ENCODE measurements at regions not wholly inside any gene's neighbourhood (a gene's known extent, or its start where the extent isn't known, plus 50 kb on each side); places are given as distances from the start of the nearest gene placed in this dataset.

GRCh38 chr11:91170711-91171110, 947.9 kb upstream of the CHORDC1 start:
- H3K4me3 ChIP-seq (ENCODE audit: low read depth, low read length), result no peak overlapping the region
- no peak for TF ChIP-seq CTCF (IDR thresholded peaks at IDR 0.05; ENCODE audit: borderline replicate concordance, insufficient read depth, low read depth, low read length)

GRCh38 chr11:91164452-91164822, 941.6 kb upstream of the CHORDC1 start:
- no peak for TF ChIP-seq CTCF (IDR thresholded peaks at IDR 0.05; ENCODE audit: borderline replicate concordance, insufficient read depth, low read depth, low read length)
- no peak overlapping the region for H3K4me3 ChIP-seq (ENCODE audit: low read depth, low read length)

- H3K4me3 ChIP-seq (ENCODE audit: low read depth, low read length), result no peak overlapping the region
- TF ChIP-seq CTCF (IDR thresholded peaks at IDR 0.05; ENCODE audit: borderline replicate concordance, insufficient read depth, low read depth, low read length), result no peak
Measured at GRCh38 chr11:91163619-91164451, 941.0 kb upstream of the CHORDC1 start.

GRCh38 chr11:91160661-91161060, 937.8 kb upstream of the CHORDC1 start:
- no peak overlapping the region for H3K4me3 ChIP-seq (ENCODE audit: low read depth, low read length)

GRCh38 chr11:91158891-91159537, 936.2 kb upstream of the CHORDC1 start:
- TF ChIP-seq CTCF (IDR thresholded peaks at IDR 0.05; ENCODE audit: borderline replicate concordance, insufficient read depth, low read depth, low read length), result no peak
- H3K4me3 ChIP-seq (ENCODE audit: low read depth, low read length), result no peak overlapping the region

More at GRCh38 chr11:91160661-91161060, 937.8 kb upstream of the CHORDC1 start:
- no peak for TF ChIP-seq CTCF (IDR thresholded peaks at IDR 0.05; ENCODE audit: borderline replicate concordance, insufficient read depth, low read depth, low read length)

- H3K4me3 ChIP-seq (ENCODE audit: low read depth, low read length), result no peak overlapping the region
- no peak for TF ChIP-seq CTCF (IDR thresholded peaks at IDR 0.05; ENCODE audit: borderline replicate concordance, insufficient read depth, low read depth, low read length)
Measured at GRCh38 chr11:91158297-91158696, 935.4 kb upstream of the CHORDC1 start.

GRCh38 chr11:91156041-91156440, 933.2 kb upstream of the CHORDC1 start:
- H3K4me3 ChIP-seq (ENCODE audit: low read depth, low read length), result no peak overlapping the region

More at GRCh38 chr11:91156041-91156440, 933.2 kb upstream of the CHORDC1 start:
- no peak for TF ChIP-seq CTCF (IDR thresholded peaks at IDR 0.05; ENCODE audit: borderline replicate concordance, insufficient read depth, low read depth, low read length)
